HG02852 (cell line): ENCODE measurements at regions not wholly inside any gene's neighbourhood (a gene's known extent, or its start where the extent isn't known, plus 50 kb on each side); places are given as distances from the start of the nearest gene placed in this dataset.
"Not testable (repeated sequence)": the region's sequence is repeated elsewhere in the genome, so short reads cannot be mapped to it uniquely, and the experiment has no call there.

Source experiments
- ATAC-seq: cut with Tn5 transposase; IDR thresholded peaks from one replicate; pipeline ENCODE4 v1.9.1; 2021; ENCODE audit warnings: mild to moderate bottlenecking, moderate library complexity; ENCODE audit not compliant: unreplicated experiment

- ATAC-seq, result no peak
Observed at GRCh38 chr3:124043023-124043422, 51.1 kb upstream of the ROPN1 start.

- no peak for ATAC-seq
Observed at GRCh38 chr3:124044956-124045355, 53.0 kb upstream of the ROPN1 start.

GRCh38 chr3:124048967-124049798 is 57.3 kb upstream of the ROPN1 start:
- ATAC-seq, result no peak

GRCh38 chr3:124051636-124052035 is 59.7 kb upstream of the ROPN1 start:
- no peak for ATAC-seq

GRCh38 chr3:124053871-124054270 is 61.9 kb upstream of the ROPN1 start:
- ATAC-seq, result no peak

GRCh38 chr3:124056846-124057245 is 64.9 kb upstream of the ROPN1 start:
- ATAC-seq, result no peak

GRCh38 chr3:124057420-124057819 is 65.5 kb upstream of the ROPN1 start:
- ATAC-seq, result no peak

GRCh38 chr3:124059580-124059979 is 67.7 kb upstream of the ROPN1 start:
- ATAC-seq, result no peak

GRCh38 chr3:124063197-124063909 is 71.4 kb upstream of the ROPN1 start:
- ATAC-seq, result no peak

GRCh38 chr3:124064050-124064449 is 72.1 kb upstream of the ROPN1 start:
- no peak for ATAC-seq

GRCh38 chr3:124066543-124066942 is 74.6 kb upstream of the ROPN1 start:
- ATAC-seq, result not testable (repeated sequence)

GRCh38 chr3:124069706-124070105 is 77.8 kb upstream of the ROPN1 start:
- not testable (repeated sequence) for ATAC-seq

GRCh38 chr3:124075090-124075489 is 83.2 kb upstream of the ROPN1 start:
- not testable (repeated sequence) for ATAC-seq

GRCh38 chr3:124075753-124076152 is 83.8 kb upstream of the ROPN1 start:
- no peak for ATAC-seq

GRCh38 chr3:124076235-124076634 is 84.3 kb upstream of the ROPN1 start:
- ATAC-seq, result no peak

GRCh38 chr3:124078953-124079911 is 87.3 kb upstream of the ROPN1 start:
- no peak for ATAC-seq

GRCh38 chr3:124079912-124080276 is 88.0 kb upstream of the ROPN1 start:
- ATAC-seq, result no peak

- no peak for ATAC-seq
Observed at GRCh38 chr3:124082343-124082742, 90.4 kb upstream of the ROPN1 start.

GRCh38 chr3:124084022-124084881 is 92.3 kb upstream of the ROPN1 start:
- no peak for ATAC-seq

- no peak for ATAC-seq
Observed at GRCh38 chr3:124088801-124089200, 96.9 kb upstream of the ROPN1 start.
